OCI-LY1 (cell line): ENCODE measurements at regions not wholly inside any gene's neighbourhood (a gene's known extent, or its start where the extent isn't known, plus 50 kb on each side); places are given as distances from the start of the nearest gene placed in this dataset.

Source experiments
- H2AFZ ChIP-seq: fragments of 200-600 bp; sonication (generic), shearing (Covaris generic); 2 replicates; pipeline ENCODE4 v1.6.0; 2014; ENCODE audit warnings: antibody characterized with exemption, mild to moderate bottlenecking, low read length
- H3F3A ChIP-seq: fragments of 200-600 bp; sonication (generic), shearing (Covaris generic); 2 replicates; pipeline ENCODE4 v1.6.0; 2014; ENCODE audit warnings: mild to moderate bottlenecking, antibody characterized with exemption, low read length, moderate library complexity; ENCODE audit not compliant: insufficient read depth
- H3K27ac ChIP-seq: fragments of 200-600 bp; sonication (generic); 2 replicates; pipeline ENCODE4 v1.5.1; 2014; ENCODE audit warnings: low read length, mixed run types, mild to moderate bottlenecking, low read depth; ENCODE audit not compliant: poor library complexity, severe bottlenecking
- H3K27me3 ChIP-seq: fragments of 200-600 bp; sonication (generic); 2 replicates; pipeline ENCODE4 v1.6.0; 2014; ENCODE audit warnings: antibody characterized with exemption, mild to moderate bottlenecking, low read length, moderate library complexity; ENCODE audit not compliant: insufficient read depth
- H3K36me3 ChIP-seq: fragments of 200-600 bp; sonication (generic); 2 replicates; pipeline ENCODE4 v1.6.1; 2014; ENCODE audit warnings: mild to moderate bottlenecking, antibody characterized with exemption, low read length, moderate library complexity, mixed read lengths; ENCODE audit not compliant: insufficient read depth
- H3K4me1 ChIP-seq: fragments of 200-600 bp; sonication (generic); 2 replicates; pipeline ENCODE4 v1.5.1; 2014; ENCODE audit warnings: mild to moderate bottlenecking, low read length, moderate library complexity; ENCODE audit not compliant: insufficient read depth, severe bottlenecking
- H3K4me2 ChIP-seq: fragments of 200-600 bp; sonication (generic), shearing (Covaris generic); 2 replicates; pipeline ENCODE4 v1.6.1; 2014; ENCODE audit warnings: low read length
- H3K4me3 ChIP-seq: fragments of 200-600 bp; sonication (generic); 2 replicates; pipeline ENCODE4 v1.5.1; 2014; ENCODE audit warnings: low read length, low read depth, mild to moderate bottlenecking, mixed read lengths; ENCODE audit not compliant: poor library complexity, severe bottlenecking
- H3K79me2 ChIP-seq: fragments of 200-600 bp; shearing (Covaris generic); 2 replicates; pipeline ENCODE4 v1.6.1; 2016; ENCODE audit warnings: mixed run types, low read length, mixed read lengths; ENCODE audit not compliant: insufficient read depth
- H3K9ac ChIP-seq: fragments of 200-600 bp; sonication (generic), shearing (Covaris generic); 2 replicates; pipeline ENCODE4 v1.6.1; 2014; ENCODE audit warnings: mild to moderate bottlenecking, low read length, mixed read lengths
- H3K9me2 ChIP-seq: fragments of 200-600 bp; sonication (generic), shearing (Covaris generic); 2 replicates; pipeline ENCODE4 v1.6.1; 2014; ENCODE audit warnings: low read depth, mild to moderate bottlenecking, low read length, mixed read lengths
- H3K9me3 ChIP-seq: fragments of 200-600 bp; shearing (Covaris generic); 2 replicates; pipeline ENCODE4 v1.6.1; 2014; ENCODE audit warnings: low read length, mixed read lengths
- H4K20me1 ChIP-seq: fragments of 200-600 bp; sonication (generic), shearing (Covaris generic); 2 replicates; pipeline ENCODE4 v1.6.0; 2016; ENCODE audit warnings: mild to moderate bottlenecking, low read length; ENCODE audit not compliant: insufficient read depth
- EZH2 ChIP-seq: fragments of 200-600 bp; sonication (generic), shearing (Covaris generic); IDR thresholded peaks from 2 replicates; pipeline ENCODE4 v1.8.0; 2017; ENCODE audit warnings: borderline replicate concordance, mixed run types, mild to moderate bottlenecking, antibody characterized with exemption, low read length, moderate library complexity, mixed read lengths
- TF ChIP-seq, protein P1 (sequence below): fragments of 200-600 bp; sonication (generic), shearing (Covaris generic); IDR thresholded peaks from 2 replicates; pipeline ENCODE4 v1.5.1; 2017; ENCODE audit warnings: mild to moderate bottlenecking, antibody characterized with exemption, low read length, moderate library complexity, mixed read lengths

DNA sequence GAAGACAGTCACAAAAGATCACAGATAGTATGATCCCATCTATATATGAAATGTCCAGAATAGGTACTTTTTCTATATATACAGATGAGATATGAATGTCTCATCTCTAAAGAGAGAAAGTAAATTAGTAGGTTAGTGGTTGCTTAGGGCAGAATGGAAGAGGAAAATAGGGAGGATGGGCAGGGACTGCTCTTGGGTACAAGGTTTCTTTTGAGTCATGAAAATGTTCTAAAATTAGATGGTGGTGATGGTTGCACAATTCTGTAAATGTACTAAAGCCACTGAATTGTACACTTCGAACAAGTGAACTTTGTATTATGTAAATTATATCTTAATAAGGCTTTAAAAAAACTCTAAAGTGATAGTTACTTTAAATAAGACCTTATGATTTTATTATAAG, 59.6 kb upstream of the GRAMD2B start:
- Histone ChIP-seq H3K9ac (no peak overlapping the region), H3K4me2 (no peak overlapping the region), H3K4me1 (no peaks in the 10 kb centered on the region), H3F3A (no peaks in the 10 kb centered on the region), H3K27me3 (no peaks in the 10 kb centered on the region), H4K20me1 (no peaks in the 10 kb centered on the region), H3K36me3 (no peaks in the 10 kb centered on the region), H3K9me2 (no peaks in the 10 kb centered on the region), H3K9me3 (no peaks in the 10 kb centered on the region), H2AFZ (no peak overlapping the region), H3K79me2 (no peaks in the 10 kb centered on the region), H3K4me3 (no peak overlapping the region), H3K27ac (no peak overlapping the region)
- TF ChIP-seq, protein P1, sequence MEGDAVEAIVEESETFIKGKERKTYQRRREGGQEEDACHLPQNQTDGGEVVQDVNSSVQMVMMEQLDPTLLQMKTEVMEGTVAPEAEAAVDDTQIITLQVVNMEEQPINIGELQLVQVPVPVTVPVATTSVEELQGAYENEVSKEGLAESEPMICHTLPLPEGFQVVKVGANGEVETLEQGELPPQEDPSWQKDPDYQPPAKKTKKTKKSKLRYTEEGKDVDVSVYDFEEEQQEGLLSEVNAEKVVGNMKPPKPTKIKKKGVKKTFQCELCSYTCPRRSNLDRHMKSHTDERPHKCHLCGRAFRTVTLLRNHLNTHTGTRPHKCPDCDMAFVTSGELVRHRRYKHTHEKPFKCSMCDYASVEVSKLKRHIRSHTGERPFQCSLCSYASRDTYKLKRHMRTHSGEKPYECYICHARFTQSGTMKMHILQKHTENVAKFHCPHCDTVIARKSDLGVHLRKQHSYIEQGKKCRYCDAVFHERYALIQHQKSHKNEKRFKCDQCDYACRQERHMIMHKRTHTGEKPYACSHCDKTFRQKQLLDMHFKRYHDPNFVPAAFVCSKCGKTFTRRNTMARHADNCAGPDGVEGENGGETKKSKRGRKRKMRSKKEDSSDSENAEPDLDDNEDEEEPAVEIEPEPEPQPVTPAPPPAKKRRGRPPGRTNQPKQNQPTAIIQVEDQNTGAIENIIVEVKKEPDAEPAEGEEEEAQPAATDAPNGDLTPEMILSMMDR, result no peak
- TF ChIP-seq EZH2, result no peak

DNA sequence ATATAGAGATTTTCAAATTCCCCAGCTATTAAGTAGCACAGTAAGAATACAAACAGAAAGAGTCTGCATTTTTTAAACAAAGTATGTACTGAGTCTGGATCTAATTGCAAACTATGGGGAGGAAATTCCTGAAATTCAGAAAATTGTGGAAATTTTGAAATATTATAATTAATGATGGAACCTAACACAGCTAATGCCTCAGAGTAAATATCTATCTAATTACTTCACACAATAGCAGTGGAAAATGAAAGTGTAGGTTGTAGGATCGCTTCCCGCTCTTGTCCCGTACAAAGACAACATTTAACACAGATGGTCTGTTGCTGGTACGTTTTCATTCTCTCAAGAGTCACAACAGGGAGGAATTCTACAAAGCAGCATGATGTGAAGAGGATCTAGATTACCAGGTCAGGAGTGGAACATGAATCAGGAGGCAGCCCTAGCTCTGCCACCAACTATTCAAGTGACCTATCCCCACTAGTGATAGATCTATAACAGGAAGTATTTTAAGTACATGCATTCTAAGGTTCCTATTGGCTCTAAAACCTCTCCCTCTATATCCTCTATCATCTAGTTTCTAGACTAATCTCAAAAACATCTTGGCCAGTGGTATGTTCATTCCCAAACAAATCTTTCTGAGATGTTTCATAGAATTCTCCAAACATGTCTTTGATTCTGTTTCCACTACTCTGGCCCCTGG, 58.9 kb upstream of the GRAMD2B start:
- H2AFZ ChIP-seq, result no peak overlapping the region
- H3K79me2 ChIP-seq, result no peaks in the 10 kb centered on the region
- no peak overlapping the region for H3K9ac ChIP-seq
- no peaks in the 10 kb centered on the region for H3K27me3 ChIP-seq
- H3K9me3 ChIP-seq, result no peaks in the 10 kb centered on the region
- no peaks in the 10 kb centered on the region for H4K20me1 ChIP-seq
- H3K9me2 ChIP-seq, result no peaks in the 10 kb centered on the region
- H3K4me2 ChIP-seq, result no peak overlapping the region
- no peaks in the 10 kb centered on the region for H3K36me3 ChIP-seq
- H3K27ac ChIP-seq, result no peak overlapping the region
- H3K4me3 ChIP-seq, result no peak overlapping the region
- H3F3A ChIP-seq, result no peaks in the 10 kb centered on the region
- no peaks in the 10 kb centered on the region for H3K4me1 ChIP-seq
- TF ChIP-seq EZH2, result no peak
- TF ChIP-seq, protein P1, result no peak

DNA sequence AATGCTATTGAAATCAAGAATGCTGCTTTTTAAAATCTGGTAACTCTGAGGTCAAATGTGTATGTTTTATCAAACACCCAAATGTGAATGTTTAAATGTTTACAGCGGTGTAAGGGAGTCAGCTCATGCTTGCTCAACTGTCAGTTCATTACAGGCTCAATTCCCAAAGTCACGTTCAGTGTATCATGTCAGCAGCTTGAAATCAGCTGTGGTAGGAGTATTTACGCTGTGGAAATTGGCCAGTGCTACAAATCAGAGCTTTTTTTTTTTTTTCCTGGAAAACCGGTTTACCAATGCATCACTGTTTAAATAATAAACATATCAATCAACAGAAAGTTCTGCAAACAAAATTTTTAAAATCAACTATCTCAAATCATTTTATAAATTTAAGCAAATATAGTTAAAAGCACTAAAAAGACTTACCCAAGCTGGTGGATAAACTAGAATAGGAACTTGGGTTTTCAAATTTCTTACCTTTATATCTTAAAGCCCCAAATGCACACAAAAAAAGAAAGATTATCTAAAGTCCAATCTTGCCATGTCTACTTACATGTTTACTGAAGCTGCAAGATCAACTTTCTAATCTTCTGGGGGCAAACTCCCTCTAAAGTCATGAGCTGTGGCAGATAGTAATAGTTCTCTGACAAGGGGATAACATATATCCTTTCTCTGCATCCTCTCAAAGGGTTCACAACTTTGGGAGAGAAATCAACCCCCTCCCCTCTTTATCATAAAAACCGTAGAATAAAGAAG, 57.6 kb upstream of the GRAMD2B start:
- Histone ChIP-seq H3K36me3 (no peaks in the 10 kb centered on the region), H3K4me3 (no peak overlapping the region), H3K9me2 (no peaks in the 10 kb centered on the region), H3K4me1 (no peaks in the 10 kb centered on the region), H3F3A (no peaks in the 10 kb centered on the region), H3K4me2 (no peak overlapping the region), H2AFZ (no peak overlapping the region), H3K27me3 (no peaks in the 10 kb centered on the region), H3K79me2 (no peaks in the 10 kb centered on the region), H3K9ac (no peak overlapping the region), H3K27ac (no peak overlapping the region), H3K9me3 (no peaks in the 10 kb centered on the region), H4K20me1 (no peaks in the 10 kb centered on the region)
- TF ChIP-seq, protein P1, result no peak
- no peak for TF ChIP-seq EZH2
